ENCODE measurements at regions not wholly inside any gene's neighbourhood (a gene's known extent, or its start where the extent isn't known, plus 50 kb on each side); places are given as distances from the start of the nearest gene placed in this dataset.

GRCh38 chr12:83365317-83365716, 678.6 kb downstream of the TMTC2 start:
- DNase-seq (ENCODE audit: low spot score) = no peak
- ATAC-seq (ENCODE audit: low read depth) = no peak
- H3K4me3 ChIP-seq (ENCODE audit: severe bottlenecking) = no peak overlapping the region
- H3K9me3 ChIP-seq (ENCODE audit: severe bottlenecking) = no peaks in the 10 kb centered on the region
- TF ChIP-seq, protein P1, sequence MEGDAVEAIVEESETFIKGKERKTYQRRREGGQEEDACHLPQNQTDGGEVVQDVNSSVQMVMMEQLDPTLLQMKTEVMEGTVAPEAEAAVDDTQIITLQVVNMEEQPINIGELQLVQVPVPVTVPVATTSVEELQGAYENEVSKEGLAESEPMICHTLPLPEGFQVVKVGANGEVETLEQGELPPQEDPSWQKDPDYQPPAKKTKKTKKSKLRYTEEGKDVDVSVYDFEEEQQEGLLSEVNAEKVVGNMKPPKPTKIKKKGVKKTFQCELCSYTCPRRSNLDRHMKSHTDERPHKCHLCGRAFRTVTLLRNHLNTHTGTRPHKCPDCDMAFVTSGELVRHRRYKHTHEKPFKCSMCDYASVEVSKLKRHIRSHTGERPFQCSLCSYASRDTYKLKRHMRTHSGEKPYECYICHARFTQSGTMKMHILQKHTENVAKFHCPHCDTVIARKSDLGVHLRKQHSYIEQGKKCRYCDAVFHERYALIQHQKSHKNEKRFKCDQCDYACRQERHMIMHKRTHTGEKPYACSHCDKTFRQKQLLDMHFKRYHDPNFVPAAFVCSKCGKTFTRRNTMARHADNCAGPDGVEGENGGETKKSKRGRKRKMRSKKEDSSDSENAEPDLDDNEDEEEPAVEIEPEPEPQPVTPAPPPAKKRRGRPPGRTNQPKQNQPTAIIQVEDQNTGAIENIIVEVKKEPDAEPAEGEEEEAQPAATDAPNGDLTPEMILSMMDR (IDR thresholded peaks at IDR 0.05; ENCODE audit: poor library complexity, severe bottlenecking) = no peak
- no peaks in the 10 kb centered on the region for H3K4me1 ChIP-seq (ENCODE audit: insufficient read depth, poor library complexity, severe bottlenecking)
- no peak overlapping the region for H3K27ac ChIP-seq (ENCODE audit: poor library complexity, severe bottlenecking)
- H3K27me3 ChIP-seq (ENCODE audit: insufficient read depth, poor library complexity, severe bottlenecking) = no peaks in the 10 kb centered on the region
- H3K36me3 ChIP-seq (ENCODE audit: low read depth) = no peaks in the 10 kb centered on the region

DNA sequence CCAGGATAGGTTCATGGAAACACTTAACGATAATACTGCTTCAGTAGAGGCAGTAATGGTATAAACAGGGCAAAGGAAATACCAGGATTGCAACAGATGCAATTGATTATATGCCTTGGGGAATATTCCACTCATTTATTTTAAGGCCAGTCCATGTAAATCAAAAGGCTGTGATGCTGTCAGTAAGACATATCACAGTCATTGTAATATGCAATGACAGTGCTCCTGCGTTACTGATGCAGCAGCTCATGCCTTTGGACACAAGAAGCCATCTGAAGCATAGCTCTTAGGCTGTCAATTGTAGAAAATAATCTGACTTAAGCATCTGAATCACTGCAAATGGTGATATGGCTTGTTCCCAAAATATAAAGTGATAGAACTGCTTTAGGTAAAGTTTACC, 674.8 kb downstream of the TMTC2 start:
- ATAC-seq (ENCODE audit: low read depth) (no peak), DNase-seq (ENCODE audit: low spot score) (no peak)
- no peak overlapping the region for H3K4me3 ChIP-seq (ENCODE audit: severe bottlenecking)
- TF ChIP-seq, protein P1 (IDR thresholded peaks at IDR 0.05; ENCODE audit: poor library complexity, severe bottlenecking) = no peak
- H3K4me1 ChIP-seq (ENCODE audit: insufficient read depth, poor library complexity, severe bottlenecking) = no peaks in the 10 kb centered on the region
- no peaks in the 10 kb centered on the region for H3K9me3 ChIP-seq (ENCODE audit: severe bottlenecking)
- no peak overlapping the region for H3K27ac ChIP-seq (ENCODE audit: poor library complexity, severe bottlenecking)
- no peaks in the 10 kb centered on the region for H3K27me3 ChIP-seq (ENCODE audit: insufficient read depth, poor library complexity, severe bottlenecking)
- H3K36me3 ChIP-seq (ENCODE audit: low read depth) = no peaks in the 10 kb centered on the region

GRCh38 chr12:83361071-83361470, 674.4 kb downstream of the TMTC2 start:
- Histone ChIP-seq H3K4me3 (ENCODE audit: severe bottlenecking) (no peak overlapping the region), H3K4me1 (ENCODE audit: insufficient read depth, poor library complexity, severe bottlenecking) (no peaks in the 10 kb centered on the region), H3K27ac (ENCODE audit: poor library complexity, severe bottlenecking) (no peak overlapping the region), H3K27me3 (ENCODE audit: insufficient read depth, poor library complexity, severe bottlenecking) (no peaks in the 10 kb centered on the region), H3K36me3 (ENCODE audit: low read depth) (no peaks in the 10 kb centered on the region), H3K9me3 (ENCODE audit: severe bottlenecking) (no peaks in the 10 kb centered on the region)
- TF ChIP-seq, protein P1 (IDR thresholded peaks at IDR 0.05; ENCODE audit: poor library complexity, severe bottlenecking) = no peak
- no peak for DNase-seq (ENCODE audit: low spot score)
- no peak for ATAC-seq (ENCODE audit: low read depth)

DNA sequence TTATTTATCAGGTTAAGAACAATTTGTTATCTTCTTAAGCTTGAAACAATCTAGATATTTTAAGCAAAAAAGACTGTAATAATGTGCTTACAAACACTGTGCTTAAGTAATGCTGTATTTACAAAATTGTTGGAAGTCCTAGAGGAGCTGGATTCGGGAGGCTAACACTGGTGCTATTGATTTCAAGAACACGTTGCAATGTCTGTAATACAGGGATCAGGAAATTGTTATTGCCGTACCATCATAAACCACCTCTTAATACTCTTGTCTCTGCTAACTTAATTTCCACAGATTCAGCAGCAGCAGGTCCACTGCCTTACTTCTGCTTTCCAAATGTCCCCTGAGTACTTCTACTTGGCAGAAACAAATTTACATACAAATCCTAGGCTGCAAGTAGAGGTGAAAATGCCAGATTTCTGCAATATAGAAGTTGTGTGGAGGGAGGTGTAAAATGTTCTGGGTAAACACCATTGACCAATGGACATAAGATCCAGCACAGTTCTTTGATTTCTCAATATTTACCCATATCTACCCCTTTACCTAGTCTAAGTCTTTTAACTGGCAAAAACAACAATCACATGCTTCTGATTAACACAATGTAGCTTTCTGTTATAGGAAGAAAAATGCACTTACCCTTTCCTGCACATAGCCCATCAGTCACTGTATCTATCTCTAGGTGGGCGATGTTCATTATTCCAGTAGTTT, 663.4 kb downstream of the TMTC2 start:
- Histone ChIP-seq H3K9me3 (ENCODE audit: severe bottlenecking) (no peaks in the 10 kb centered on the region), H3K4me1 (ENCODE audit: insufficient read depth, poor library complexity, severe bottlenecking) (no peaks in the 10 kb centered on the region), H3K27me3 (ENCODE audit: insufficient read depth, poor library complexity, severe bottlenecking) (no peaks in the 10 kb centered on the region), H3K4me3 (ENCODE audit: severe bottlenecking) (no peak overlapping the region), H3K36me3 (ENCODE audit: low read depth) (no peaks in the 10 kb centered on the region), H3K27ac (ENCODE audit: poor library complexity, severe bottlenecking) (no peak overlapping the region)
- DNase-seq (ENCODE audit: low spot score) (no peak), ATAC-seq (ENCODE audit: low read depth) (no peak)
- TF ChIP-seq, protein P1 (IDR thresholded peaks at IDR 0.05; ENCODE audit: poor library complexity, severe bottlenecking) = no peak

DNA sequence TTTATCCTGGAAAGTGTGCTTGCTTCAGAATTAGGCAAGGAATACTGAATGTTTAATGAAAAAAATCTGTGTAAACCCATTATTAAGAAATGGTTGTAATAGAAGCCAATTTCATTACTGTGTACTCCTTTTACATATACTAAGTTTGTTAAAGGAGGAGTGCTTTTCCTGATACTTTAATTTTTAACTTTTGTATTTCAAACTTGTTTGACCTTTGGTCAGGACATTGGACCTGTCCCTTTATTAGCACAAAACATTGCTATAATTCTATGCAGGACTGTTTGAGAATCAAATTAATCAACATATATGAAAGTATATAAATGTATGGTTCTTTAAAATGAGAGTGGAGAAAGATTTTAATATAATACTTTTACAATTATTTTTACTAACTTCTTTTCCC, 659.6 kb downstream of the TMTC2 start:
- Histone ChIP-seq H3K27me3 (ENCODE audit: insufficient read depth, poor library complexity, severe bottlenecking) (no peaks in the 10 kb centered on the region), H3K4me1 (ENCODE audit: insufficient read depth, poor library complexity, severe bottlenecking) (no peaks in the 10 kb centered on the region), H3K9me3 (ENCODE audit: severe bottlenecking) (no peaks in the 10 kb centered on the region), H3K36me3 (ENCODE audit: low read depth) (no peaks in the 10 kb centered on the region), H3K4me3 (ENCODE audit: severe bottlenecking) (no peak overlapping the region), H3K27ac (ENCODE audit: poor library complexity, severe bottlenecking) (no peak overlapping the region)
- TF ChIP-seq, protein P1 (IDR thresholded peaks at IDR 0.05; ENCODE audit: poor library complexity, severe bottlenecking) = no peak
- ATAC-seq (ENCODE audit: low read depth) (no peak), DNase-seq (ENCODE audit: low spot score) (no peak)
